ENCODE measurements at regions not wholly inside any gene's neighbourhood (a gene's known extent, or its start where the extent isn't known, plus 50 kb on each side); places are given as distances from the start of the nearest gene placed in this dataset.

DNA sequence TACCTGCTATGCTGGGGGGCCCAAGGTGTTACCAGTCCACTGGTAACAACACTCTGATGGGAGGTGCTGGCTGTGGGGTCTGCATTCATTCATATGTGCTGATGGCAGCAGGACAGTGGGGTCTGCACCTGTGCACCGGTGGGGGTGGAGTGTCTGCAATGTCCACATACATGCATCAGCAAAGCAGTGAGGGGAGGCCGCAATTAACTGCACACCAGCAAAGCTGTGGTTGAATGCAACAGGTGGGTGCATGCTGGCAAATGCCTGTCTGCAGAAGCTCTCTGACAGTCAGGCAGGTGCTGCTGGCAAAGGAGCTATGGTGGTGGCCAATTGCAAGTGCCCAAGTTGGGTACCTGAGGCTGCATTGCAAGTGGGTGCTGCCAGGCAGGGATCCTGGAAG lies 426.5 kb upstream of the FMR1 start:
- TF ChIP-seq, protein P1, sequence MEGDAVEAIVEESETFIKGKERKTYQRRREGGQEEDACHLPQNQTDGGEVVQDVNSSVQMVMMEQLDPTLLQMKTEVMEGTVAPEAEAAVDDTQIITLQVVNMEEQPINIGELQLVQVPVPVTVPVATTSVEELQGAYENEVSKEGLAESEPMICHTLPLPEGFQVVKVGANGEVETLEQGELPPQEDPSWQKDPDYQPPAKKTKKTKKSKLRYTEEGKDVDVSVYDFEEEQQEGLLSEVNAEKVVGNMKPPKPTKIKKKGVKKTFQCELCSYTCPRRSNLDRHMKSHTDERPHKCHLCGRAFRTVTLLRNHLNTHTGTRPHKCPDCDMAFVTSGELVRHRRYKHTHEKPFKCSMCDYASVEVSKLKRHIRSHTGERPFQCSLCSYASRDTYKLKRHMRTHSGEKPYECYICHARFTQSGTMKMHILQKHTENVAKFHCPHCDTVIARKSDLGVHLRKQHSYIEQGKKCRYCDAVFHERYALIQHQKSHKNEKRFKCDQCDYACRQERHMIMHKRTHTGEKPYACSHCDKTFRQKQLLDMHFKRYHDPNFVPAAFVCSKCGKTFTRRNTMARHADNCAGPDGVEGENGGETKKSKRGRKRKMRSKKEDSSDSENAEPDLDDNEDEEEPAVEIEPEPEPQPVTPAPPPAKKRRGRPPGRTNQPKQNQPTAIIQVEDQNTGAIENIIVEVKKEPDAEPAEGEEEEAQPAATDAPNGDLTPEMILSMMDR (IDR thresholded peaks at IDR 0.05; ENCODE audit: low read depth, low read length), result no peak
- TF ChIP-seq, protein P2, sequence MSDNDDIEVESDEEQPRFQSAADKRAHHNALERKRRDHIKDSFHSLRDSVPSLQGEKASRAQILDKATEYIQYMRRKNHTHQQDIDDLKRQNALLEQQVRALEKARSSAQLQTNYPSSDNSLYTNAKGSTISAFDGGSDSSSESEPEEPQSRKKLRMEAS (IDR thresholded peaks at IDR 0.05; ENCODE audit: low read depth, low read length), result no peak

Measured in NB4 (cell line).